ENCODE measurements at regions not wholly inside any gene's neighbourhood (a gene's known extent, or its start where the extent isn't known, plus 50 kb on each side); places are given as distances from the start of the nearest gene placed in this dataset.
"Not testable (repeated sequence)": the region's sequence is repeated elsewhere in the genome, so short reads cannot be mapped to it uniquely, and the experiment has no call there.

DNA sequence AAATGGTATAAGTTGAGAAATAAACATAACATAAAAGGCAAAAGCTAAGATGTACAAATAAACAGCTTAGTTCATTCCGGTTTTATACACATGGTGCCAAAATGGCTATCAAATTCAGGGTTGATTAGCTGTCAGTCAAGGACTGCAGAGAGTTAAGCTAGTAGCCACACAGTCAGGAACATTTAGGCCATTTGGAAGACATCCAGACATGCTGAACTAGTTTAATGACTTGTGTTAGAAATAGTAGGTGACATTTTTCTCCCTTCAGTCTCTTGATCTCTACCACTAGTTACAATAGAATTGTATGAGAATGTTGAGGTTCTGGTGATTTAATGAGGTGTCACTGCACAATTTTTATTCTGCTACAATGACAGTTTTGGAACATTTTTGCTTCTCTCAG is 394.4 kb upstream of the SPHKAP start:
- BruUV-seq (replicated peaks): no TSS peak
- TF ChIP-seq, protein P1, sequence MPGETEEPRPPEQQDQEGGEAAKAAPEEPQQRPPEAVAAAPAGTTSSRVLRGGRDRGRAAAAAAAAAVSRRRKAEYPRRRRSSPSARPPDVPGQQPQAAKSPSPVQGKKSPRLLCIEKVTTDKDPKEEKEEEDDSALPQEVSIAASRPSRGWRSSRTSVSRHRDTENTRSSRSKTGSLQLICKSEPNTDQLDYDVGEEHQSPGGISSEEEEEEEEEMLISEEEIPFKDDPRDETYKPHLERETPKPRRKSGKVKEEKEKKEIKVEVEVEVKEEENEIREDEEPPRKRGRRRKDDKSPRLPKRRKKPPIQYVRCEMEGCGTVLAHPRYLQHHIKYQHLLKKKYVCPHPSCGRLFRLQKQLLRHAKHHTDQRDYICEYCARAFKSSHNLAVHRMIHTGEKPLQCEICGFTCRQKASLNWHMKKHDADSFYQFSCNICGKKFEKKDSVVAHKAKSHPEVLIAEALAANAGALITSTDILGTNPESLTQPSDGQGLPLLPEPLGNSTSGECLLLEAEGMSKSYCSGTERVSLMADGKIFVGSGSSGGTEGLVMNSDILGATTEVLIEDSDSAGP (CRISPR knock-in tag; IDR thresholded peaks at IDR 0.05; ENCODE audit: borderline replicate concordance): no peak
- no peak for TF ChIP-seq THYN1 (CRISPR knock-in tag; IDR thresholded peaks at IDR 0.05; ENCODE audit: borderline replicate concordance, low read depth)
- no peak for TF ChIP-seq RFXANK (CRISPR knock-in tag; IDR thresholded peaks at IDR 0.05)
- TF ChIP-seq HOXD1 (CRISPR knock-in tag; IDR thresholded peaks at IDR 0.05): no peak
- TF ChIP-seq ZSCAN12 (CRISPR knock-in tag; IDR thresholded peaks at IDR 0.05): no peak
- TF ChIP-seq MAF1 (CRISPR knock-in tag; IDR thresholded peaks at IDR 0.05; ENCODE audit: borderline replicate concordance): no peak
- H4K20me1 ChIP-seq (ENCODE audit: insufficient read depth, low read length): no peaks in the 10 kb centered on the region
- no peaks in the 10 kb centered on the region for H3K4me1 ChIP-seq (ENCODE audit: insufficient read depth, low read length)
- H3K9ac ChIP-seq (ENCODE audit: insufficient read depth, low read depth, low read length): no peak overlapping the region
- intact Hi-C loops (cut with micrococcal nuclease; ENCODE audit: unreplicated experiment) (no loop called here), in situ Hi-C loops (cut with HindIII; ENCODE audit: extremely low pct_ligation_motif_present, low pct_unique_long_range_greater_than_20kb) (no loop called here)
- ChIA-PET CTCF (ENCODE audit: low intra/inter-chr PET ratio, low total read pairs) (no interaction called here), POLR2A (no interaction called here)
- no peak overlapping the region for H3K4me2 ChIP-seq (ENCODE audit: low read depth, low read length)
- no peak overlapping the region for H3K27ac ChIP-seq (ENCODE audit: extremely low read length, insufficient read depth, low read length)
- no peak for ATAC-seq
- H3K36me3 ChIP-seq (replicated peaks in 1 of 2; ENCODE audit: control insufficient read depth in 1 of 2, insufficient read depth in 2 of 2, low read length in 2 of 2): no peaks in the 10 kb centered on the region
- peaks cover 21% of the 10 kb centered on the region for H3K9me3 ChIP-seq (ENCODE audit: low read length)
- no peak for FAIRE-seq
- DNase-seq (ENCODE audit: low spot score): no peak
- no peaks in the 10 kb centered on the region for H3K27me3 ChIP-seq (ENCODE audit: control insufficient read depth in 1 of 2, insufficient read depth in 2 of 2, low read length in 2 of 2)
- H3K4me3 ChIP-seq (replicated peaks in 1 of 3; ENCODE audit: insufficient read depth in 1 of 3, low read depth in 2 of 3, low read length in 3 of 3): no peak overlapping the region
- no peaks in the 10 kb centered on the region for H3K79me2 ChIP-seq (ENCODE audit: insufficient read depth, low read length)
- no peak overlapping the region for H2AFZ ChIP-seq (ENCODE audit: low read length)
- WGBS (ENCODE audit: low lambda C conversion rate): 0% methylated on average over 1 of the region's 1 CpG

DNA sequence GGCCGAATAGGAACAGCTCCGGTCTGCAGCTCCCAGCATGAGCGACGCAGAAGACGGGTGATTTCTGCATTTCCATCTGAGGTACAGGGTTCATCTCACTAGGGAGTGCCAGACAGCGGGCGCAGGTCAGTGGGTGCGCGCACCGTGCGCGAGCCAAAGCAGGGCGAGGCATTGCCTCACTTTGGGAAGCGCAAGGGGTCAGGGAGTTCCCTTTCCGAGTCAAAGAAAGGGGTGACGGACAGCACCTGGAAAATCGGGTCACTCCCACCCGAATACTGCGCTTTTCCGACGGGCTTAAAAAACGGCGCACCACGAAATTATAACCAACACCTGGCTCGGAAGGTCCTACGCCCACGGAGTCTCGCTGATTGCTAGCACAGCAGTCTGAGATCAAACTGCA is 386.8 kb upstream of the SPHKAP start:
- CTCF ChIA-PET (ENCODE audit: low intra/inter-chr PET ratio, low total read pairs); H4K20me1 ChIP-seq (ENCODE audit: insufficient read depth, low read length); POLR2A ChIA-PET; BruUV-seq (replicated peaks); H3K79me2 ChIP-seq (ENCODE audit: insufficient read depth, low read length); H3K9ac ChIP-seq (ENCODE audit: insufficient read depth, low read depth, low read length); H3K4me1 ChIP-seq (ENCODE audit: insufficient read depth, low read length); in situ Hi-C loops (cut with HindIII; ENCODE audit: extremely low pct_ligation_motif_present, low pct_unique_long_range_greater_than_20kb); H3K27ac ChIP-seq (ENCODE audit: extremely low read length, insufficient read depth, low read length); ATAC-seq; DNase-seq (ENCODE audit: low spot score); H3K27me3 ChIP-seq (ENCODE audit: control insufficient read depth in 1 of 2, insufficient read depth in 2 of 2, low read length in 2 of 2); H3K4me3 ChIP-seq (replicated peaks in 1 of 3; ENCODE audit: insufficient read depth in 1 of 3, low read depth in 2 of 3, low read length in 3 of 3); intact Hi-C loops (cut with micrococcal nuclease; ENCODE audit: unreplicated experiment); H2AFZ ChIP-seq (ENCODE audit: low read length); H3K36me3 ChIP-seq (replicated peaks in 1 of 2; ENCODE audit: control insufficient read depth in 1 of 2, insufficient read depth in 2 of 2, low read length in 2 of 2); FAIRE-seq; H3K4me2 ChIP-seq (ENCODE audit: low read depth, low read length): not testable (repeated sequence)
- peaks cover 27% of the 10 kb centered on the region for H3K9me3 ChIP-seq (ENCODE audit: low read length)
- WGBS (ENCODE audit: low lambda C conversion rate): 65% methylated on average over 28 of the region's 28 CpGs

All from HepG2 (cell line).